Activated T-cell treated with anti-CD3 and anti-CD28 coated beads, Interleukin-2, amount 50 U/mL, for 72 hours (primary cell): ENCODE measurements at regions not wholly inside any gene's neighbourhood (a gene's known extent, or its start where the extent isn't known, plus 50 kb on each side); places are given as distances from the start of the nearest gene placed in this dataset.

Experiments used
- ATAC-seq, 2 donors: fragments of 150-1000 bp; cut with Tn5 transposase; replicated peaks in 1 of 2; 2 replicates each; pipeline ENCODE4 v1.10.0; 2021; ENCODE audit warnings: moderate library complexity in 2 of 2, mild to moderate bottlenecking in 1 of 2
- DNase-seq, 2 donors: peaks; one replicate each; pipeline ENCODE4 v3.0.0; 2021 to 2022; ENCODE audit warnings: mixed read lengths in 1 of 2
- H3K27ac Mint-ChIP-seq: one replicate; pipeline ENCODE4 v1.8.0; 2022; ENCODE audit warnings: mild to moderate bottlenecking, moderate library complexity, mixed read lengths
- H3K27me3 Mint-ChIP-seq: one replicate; pipeline ENCODE4 v1.8.0; 2022; ENCODE audit warnings: low read depth, mixed read lengths
- H3K36me3 Mint-ChIP-seq, 2 donors: one replicate each; pipeline ENCODE4 v1.8.0; 2022; ENCODE audit warnings: mixed read lengths in 2 of 2, mild to moderate bottlenecking in 1 of 2; ENCODE audit not compliant: insufficient read depth in 2 of 2
- H3K4me1 Mint-ChIP-seq: one replicate; pipeline ENCODE4 v1.8.0; 2022; ENCODE audit warnings: low read depth, mixed read lengths
- H3K4me3 Mint-ChIP-seq, 2 donors: one replicate each; pipeline ENCODE4 v1.8.0; 2022; ENCODE audit warnings: mild to moderate bottlenecking in 2 of 2, mixed read lengths in 2 of 2, moderate library complexity in 2 of 2
- H3K9me3 Mint-ChIP-seq, 2 donors: one replicate each; pipeline ENCODE4 v1.8.0; 2022; ENCODE audit warnings: mixed read lengths in 2 of 2

- Mint-ChIP-seq H3K27me3 (no peaks in the 10 kb centered on the region), H3K27ac (no peak overlapping the region), H3K4me3 (no peak overlapping the region), H3K9me3 (peaks cover 0 to 1% of the 10 kb centered on the region in 2 donors), H3K36me3 (peaks cover 0 to 1% of the 10 kb centered on the region in 2 donors), H3K4me1 (no peaks in the 10 kb centered on the region)
- no peak for DNase-seq
- ATAC-seq = no peak
These were observed 538.0 kb downstream of the EBF1 start for GRCh38 chr5:158561562-158562190.

- Mint-ChIP-seq H3K9me3 (no peaks in the 10 kb centered on the region), H3K36me3 (peaks cover 0 to 1% of the 10 kb centered on the region in 2 donors), H3K27ac (no peak overlapping the region), H3K4me3 (no peak overlapping the region), H3K27me3 (no peaks in the 10 kb centered on the region), H3K4me1 (no peaks in the 10 kb centered on the region)
- no peak for DNase-seq
- no peak for ATAC-seq
These were observed 539.5 kb downstream of the EBF1 start for GRCh38 chr5:158560170-158560569.

- Mint-ChIP-seq H3K4me3 (no peak overlapping the region), H3K36me3 (peaks cover 0 to 1% of the 10 kb centered on the region in 2 donors), H3K9me3 (no peaks in the 10 kb centered on the region), H3K4me1 (no peaks in the 10 kb centered on the region), H3K27ac (no peak overlapping the region), H3K27me3 (no peaks in the 10 kb centered on the region)
- ATAC-seq (no peak), DNase-seq (no peak)
These were observed 540.1 kb downstream of the EBF1 start for GRCh38 chr5:158559643-158560042.

GRCh38 chr5:158559066-158559465 lies 540.6 kb downstream of the EBF1 start:
- Mint-ChIP-seq H3K27me3 (no peaks in the 10 kb centered on the region), H3K36me3 (peaks cover 0 to 1% of the 10 kb centered on the region in 2 donors), H3K4me1 (no peaks in the 10 kb centered on the region), H3K27ac (no peak overlapping the region), H3K9me3 (no peaks in the 10 kb centered on the region), H3K4me3 (no peak overlapping the region)
- ATAC-seq (no peak), DNase-seq (no peak)

- no peak for DNase-seq
- no peak overlapping the region for H3K4me3 Mint-ChIP-seq
- no peak for ATAC-seq
- H3K9me3 Mint-ChIP-seq = no peaks in the 10 kb centered on the region
- no peak overlapping the region for H3K27ac Mint-ChIP-seq
- no peaks in the 10 kb centered on the region for H3K4me1 Mint-ChIP-seq
- no peaks in the 10 kb centered on the region for H3K27me3 Mint-ChIP-seq
- peaks cover 0 to 1% of the 10 kb centered on the region in 2 donors for H3K36me3 Mint-ChIP-seq
These were observed 545.8 kb downstream of the EBF1 start for GRCh38 chr5:158553962-158554336.

GRCh38 chr5:158553195-158553961 lies 546.3 kb downstream of the EBF1 start:
- DNase-seq = no peak
- Mint-ChIP-seq H3K36me3 (peaks cover 0 to 1% of the 10 kb centered on the region in 2 donors), H3K4me1 (no peaks in the 10 kb centered on the region), H3K27me3 (no peaks in the 10 kb centered on the region), H3K4me3 (no peak overlapping the region), H3K9me3 (no peaks in the 10 kb centered on the region), H3K27ac (no peak overlapping the region)
- ATAC-seq = no peak

GRCh38 chr5:158552241-158552640 lies 547.5 kb downstream of the EBF1 start:
- no peaks in the 10 kb centered on the region for H3K27me3 Mint-ChIP-seq
- no peak overlapping the region for H3K4me3 Mint-ChIP-seq
- H3K4me1 Mint-ChIP-seq = no peaks in the 10 kb centered on the region
- ATAC-seq (no peak), DNase-seq (no peak)
- no peaks in the 10 kb centered on the region for H3K9me3 Mint-ChIP-seq
- no peak overlapping the region for H3K27ac Mint-ChIP-seq
- peaks cover 0 to 1% of the 10 kb centered on the region in 2 donors for H3K36me3 Mint-ChIP-seq

- no peak for ATAC-seq
- no peak overlapping the region for H3K4me3 Mint-ChIP-seq
- no peaks in the 10 kb centered on the region for H3K27me3 Mint-ChIP-seq
- no peak for DNase-seq
- H3K4me1 Mint-ChIP-seq = peaks cover 7% of the 10 kb centered on the region
- no peak overlapping the region for H3K27ac Mint-ChIP-seq
- peaks cover 0 to 1% of the 10 kb centered on the region in 2 donors for H3K9me3 Mint-ChIP-seq
- H3K36me3 Mint-ChIP-seq = no peaks in the 10 kb centered on the region
These were observed 550.4 kb downstream of the EBF1 start for GRCh38 chr5:158549311-158549710.

- peaks cover 0 to 1% of the 10 kb centered on the region in 2 donors for H3K9me3 Mint-ChIP-seq
- H3K4me1 Mint-ChIP-seq = peaks cover 27% of the 10 kb centered on the region
- ATAC-seq = no peak
These were observed 553.0 kb downstream of the EBF1 start for GRCh38 chr5:158546748-158547147.

GRCh38 chr5:158545949-158546530 lies 553.7 kb downstream of the EBF1 start:
- H3K36me3 Mint-ChIP-seq = no peaks in the 10 kb centered on the region

More at GRCh38 chr5:158546748-158547147, 553.0 kb downstream of the EBF1 start:
- H3K27me3 Mint-ChIP-seq = no peaks in the 10 kb centered on the region
- no peak overlapping the region for H3K4me3 Mint-ChIP-seq
- H3K27ac Mint-ChIP-seq = no peak overlapping the region
- DNase-seq = no peak
- no peaks in the 10 kb centered on the region for H3K36me3 Mint-ChIP-seq

GRCh38 chr5:158544388-158545339 lies 555.1 kb downstream of the EBF1 start:
- Mint-ChIP-seq H3K4me3 (no peak overlapping the region), H3K9me3 (peaks cover 0 to 1% of the 10 kb centered on the region in 2 donors), H3K4me1 (peaks cover 34% of the 10 kb centered on the region), H3K27me3 (no peaks in the 10 kb centered on the region), H3K27ac (no peak overlapping the region), H3K36me3 (no peaks in the 10 kb centered on the region)
- ATAC-seq (no peak), DNase-seq (no peak)

More at GRCh38 chr5:158545949-158546530, 553.7 kb downstream of the EBF1 start:
- no peak for DNase-seq
- no peak for ATAC-seq
- Mint-ChIP-seq H3K9me3 (peaks cover 0 to 1% of the 10 kb centered on the region in 2 donors), H3K4me1 (peaks cover 34% of the 10 kb centered on the region), H3K4me3 (no peak overlapping the region), H3K27me3 (no peaks in the 10 kb centered on the region), H3K27ac (no peak overlapping the region)

GRCh38 chr5:158543539-158544387 lies 556.0 kb downstream of the EBF1 start:
- H3K27ac Mint-ChIP-seq = no peak overlapping the region

More at GRCh38 chr5:158543539-158544387, 556.0 kb downstream of the EBF1 start:
- peaks cover 40% of the 10 kb centered on the region for H3K4me1 Mint-ChIP-seq
- H3K36me3 Mint-ChIP-seq = no peaks in the 10 kb centered on the region
- no peaks in the 10 kb centered on the region for H3K27me3 Mint-ChIP-seq
- DNase-seq (peak in 1 of 2 donors; percentile 4), ATAC-seq (peak; percentile 72 to 73)
- H3K9me3 Mint-ChIP-seq = peaks cover 0 to 1% of the 10 kb centered on the region in 2 donors
- no peak overlapping the region for H3K4me3 Mint-ChIP-seq
